ENCODE measurements at regions not wholly inside any gene's neighbourhood (a gene's known extent, or its start where the extent isn't known, plus 50 kb on each side); places are given as distances from the start of the nearest gene placed in this dataset.
"Not testable (repeated sequence)": the region's sequence is repeated elsewhere in the genome, so short reads cannot be mapped to it uniquely, and the experiment has no call there.

DNA sequence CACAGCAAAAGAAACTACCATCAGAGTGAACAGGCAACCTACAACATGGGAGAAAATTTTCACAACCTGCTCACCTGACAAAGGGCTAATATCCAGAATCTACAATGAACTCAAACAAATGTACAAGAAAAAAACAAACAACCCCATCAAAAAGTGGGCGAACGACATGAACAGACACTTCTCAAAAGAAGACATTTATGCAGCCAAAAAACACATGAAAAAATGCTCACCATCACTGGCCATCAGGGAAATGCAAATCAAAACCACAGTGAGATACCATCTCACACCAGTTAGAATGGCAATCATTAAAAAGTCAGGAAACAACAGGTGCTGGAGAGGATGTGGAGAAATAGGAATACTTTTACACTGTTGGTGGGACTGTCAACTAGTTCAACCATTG lies 207.8 kb downstream of the USP6NL start:
- not testable (repeated sequence) for DNase-seq

DNA sequence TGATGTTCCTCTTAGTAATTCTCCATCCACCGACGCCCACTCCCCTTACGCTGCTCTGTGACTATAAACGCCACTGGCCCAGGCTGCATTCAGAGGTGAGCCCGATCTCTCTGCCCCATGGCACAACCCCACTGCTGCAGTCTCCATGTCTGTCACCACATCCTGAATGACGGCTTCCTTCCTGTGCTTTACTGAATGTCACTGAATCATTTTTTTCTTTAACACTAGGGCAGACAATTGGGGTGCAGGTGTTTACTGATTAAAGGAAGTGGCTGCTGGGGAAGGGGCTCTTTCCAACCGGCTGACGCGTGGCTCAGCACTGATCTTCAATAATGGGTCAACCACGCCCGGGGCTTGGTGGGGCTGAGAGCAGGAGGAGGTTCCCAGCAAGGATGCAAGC lies 208.3 kb downstream of the USP6NL start:
- DNase-seq = peak; percentile 62 to 79

DNA sequence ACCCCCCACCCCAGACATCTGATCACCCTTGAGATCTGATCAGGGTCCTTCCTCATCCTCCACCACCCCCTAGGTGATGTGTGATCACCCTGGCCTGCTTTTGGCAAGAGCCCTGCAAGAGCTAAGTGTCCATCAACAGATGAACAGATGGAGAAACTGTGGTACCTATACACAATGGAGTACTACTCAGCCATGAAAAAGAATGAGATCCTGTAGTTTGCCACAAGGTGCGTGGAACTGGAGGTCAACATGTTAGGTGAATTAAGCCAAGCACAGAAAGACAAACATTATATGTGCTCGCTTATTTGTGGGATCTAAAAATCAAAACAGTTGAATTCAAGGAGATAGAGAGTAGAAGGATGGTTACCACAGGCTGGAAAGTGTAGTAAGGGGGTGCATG lies 209.1 kb downstream of the USP6NL start:
- DNase-seq = no peak

DNA sequence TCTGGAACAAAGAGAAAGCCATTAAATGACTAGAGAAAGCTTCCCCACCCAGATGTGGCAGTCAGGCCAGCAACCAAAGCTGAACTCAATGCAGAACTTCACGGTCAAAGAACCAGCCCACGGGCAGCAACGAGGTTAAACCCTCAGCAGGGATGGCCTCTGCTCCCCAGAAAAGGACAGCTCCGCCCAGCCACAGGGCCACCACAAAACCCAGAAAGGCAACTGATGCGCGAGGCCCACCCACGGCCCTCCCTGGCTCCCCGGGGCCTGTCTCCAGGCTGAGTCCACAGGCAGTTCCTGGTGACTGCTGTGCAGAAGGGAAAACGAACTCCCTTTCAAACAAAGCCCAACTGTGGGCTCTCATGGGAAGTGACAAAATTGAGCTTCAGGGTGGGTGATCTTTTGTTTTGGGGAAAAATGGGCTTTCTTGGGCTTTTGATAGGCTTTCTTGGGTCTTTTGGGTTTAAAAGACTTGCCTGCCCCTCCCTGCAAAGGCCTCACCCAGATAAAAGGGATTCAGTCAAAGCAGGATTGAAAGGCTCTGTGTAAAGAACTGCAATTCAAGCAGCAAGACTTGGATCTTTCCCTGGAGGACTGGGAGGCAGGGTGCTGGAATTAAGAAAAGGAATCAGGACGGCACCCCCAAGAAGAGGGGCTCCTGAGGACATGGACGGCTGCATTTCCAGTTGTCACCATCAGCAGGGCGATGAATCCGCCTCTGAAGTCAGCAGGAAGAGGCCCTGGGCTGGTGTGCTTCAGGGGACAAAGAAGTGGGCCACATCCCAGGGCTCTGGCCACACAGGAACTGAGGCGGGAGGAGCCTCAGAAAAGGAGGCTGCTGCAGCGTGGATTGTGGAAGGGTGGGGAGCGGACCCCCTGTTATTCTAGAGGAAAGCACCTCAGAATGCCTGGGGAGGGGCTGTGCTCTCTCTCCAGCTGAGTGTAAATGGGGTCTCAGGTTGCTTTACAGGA lies 209.9 kb downstream of the USP6NL start:
- DNase-seq = peak in 1 of 2 donors; percentile 24

DNA sequence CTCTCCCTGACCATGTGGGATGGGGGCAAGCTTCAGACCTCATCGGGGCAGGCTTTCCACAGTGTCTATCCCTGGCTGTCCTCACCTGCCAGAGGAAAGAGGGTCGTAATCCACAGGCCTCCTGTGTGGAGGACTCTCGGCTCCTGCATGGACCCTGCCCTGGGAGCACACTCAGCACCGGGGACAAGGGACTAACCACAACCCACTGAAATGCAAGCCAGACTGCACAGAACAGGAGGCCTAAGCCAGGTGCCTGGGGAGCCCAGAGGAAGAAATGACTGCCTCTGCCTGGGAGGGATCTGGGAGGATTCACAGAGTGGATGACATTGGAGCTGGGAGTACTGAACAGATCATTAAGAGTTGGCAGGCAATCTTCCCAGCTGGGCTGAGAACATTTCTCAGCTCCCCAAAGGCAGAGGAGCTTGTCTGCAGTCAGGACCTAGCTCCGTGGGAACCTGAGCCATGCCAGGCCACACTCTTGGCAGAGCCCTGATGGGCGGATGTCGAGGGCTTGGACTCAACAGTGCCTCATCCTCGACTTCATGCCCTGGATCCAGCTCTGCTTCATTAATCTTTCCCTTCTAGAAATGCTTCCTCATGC lies 213.4 kb downstream of the USP6NL start:
- DNase-seq = no peak

DNA sequence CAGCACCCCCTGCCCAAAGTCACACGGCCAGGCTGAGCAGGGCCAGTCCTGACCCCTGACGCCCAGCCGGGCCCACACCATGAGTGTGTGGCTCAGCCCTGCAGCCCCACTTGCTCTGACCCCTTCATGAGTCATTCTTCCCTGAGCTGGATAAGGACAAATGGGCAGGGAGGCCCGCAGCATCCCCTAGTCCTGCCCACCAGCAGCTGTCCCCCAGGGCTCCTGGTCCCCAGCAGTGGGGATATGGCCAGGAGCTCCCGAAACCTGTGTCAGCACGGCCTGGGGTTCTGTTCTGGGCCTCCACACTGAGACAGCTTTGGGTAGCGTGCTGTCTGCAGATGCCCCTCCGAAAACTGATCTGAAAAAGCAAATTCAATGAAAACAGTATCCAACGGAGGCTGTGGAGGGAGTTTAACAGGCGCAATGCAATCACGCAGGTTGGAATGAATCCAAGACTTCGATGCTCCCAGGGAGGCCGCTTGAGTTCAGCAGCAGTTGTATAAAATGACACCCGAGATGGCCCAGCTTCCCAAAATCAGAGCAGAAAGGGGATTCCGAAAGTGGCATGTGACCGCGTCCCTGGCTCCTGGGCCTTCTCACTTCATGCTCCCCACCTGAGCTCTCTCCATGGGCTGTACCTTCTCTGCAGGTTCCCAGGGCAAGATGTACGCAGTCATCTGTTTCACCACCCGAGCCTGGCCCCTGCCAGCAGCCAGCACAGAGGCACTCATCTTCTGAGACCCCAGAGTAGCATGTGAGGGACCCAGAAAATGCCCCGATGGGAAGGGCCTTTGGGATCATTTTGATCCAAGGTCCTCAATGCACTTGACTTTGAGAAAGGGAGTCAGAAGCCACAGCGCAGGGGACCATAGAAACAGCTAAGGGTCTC lies 214.1 kb downstream of the USP6NL start:
- DNase-seq = no peak

DNA sequence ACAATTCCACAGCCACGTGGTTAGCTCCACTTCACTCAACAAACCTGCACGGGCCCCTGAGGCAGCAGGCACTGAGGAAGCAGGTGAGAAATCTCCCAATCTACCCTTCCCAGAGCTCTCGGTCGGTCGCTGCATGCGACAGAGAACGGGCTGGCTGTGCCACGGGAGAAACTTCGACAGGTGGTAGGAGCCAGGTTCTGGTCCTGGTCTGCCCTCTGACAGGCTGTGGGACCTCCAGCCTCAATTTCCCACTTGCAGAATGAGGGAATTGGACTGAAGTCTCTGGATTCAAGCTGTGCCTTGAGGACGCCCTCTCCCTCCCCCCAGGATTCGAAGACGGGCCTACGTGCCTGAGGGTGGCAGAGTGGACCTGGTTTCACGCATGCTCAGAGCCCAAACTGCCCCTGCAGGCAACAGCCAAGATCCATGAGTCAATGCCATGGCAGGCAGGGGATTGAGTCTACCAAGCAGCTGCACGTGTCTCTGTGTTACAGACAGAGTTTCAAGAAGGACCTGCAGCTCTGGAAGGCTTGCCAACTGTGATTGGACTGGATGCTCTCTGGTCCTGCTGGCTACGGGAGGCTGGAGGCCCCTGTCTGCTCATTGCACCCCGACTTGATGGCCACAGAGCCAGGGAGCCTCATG lies 215.0 kb downstream of the USP6NL start:
- DNase-seq = no peak

DNA sequence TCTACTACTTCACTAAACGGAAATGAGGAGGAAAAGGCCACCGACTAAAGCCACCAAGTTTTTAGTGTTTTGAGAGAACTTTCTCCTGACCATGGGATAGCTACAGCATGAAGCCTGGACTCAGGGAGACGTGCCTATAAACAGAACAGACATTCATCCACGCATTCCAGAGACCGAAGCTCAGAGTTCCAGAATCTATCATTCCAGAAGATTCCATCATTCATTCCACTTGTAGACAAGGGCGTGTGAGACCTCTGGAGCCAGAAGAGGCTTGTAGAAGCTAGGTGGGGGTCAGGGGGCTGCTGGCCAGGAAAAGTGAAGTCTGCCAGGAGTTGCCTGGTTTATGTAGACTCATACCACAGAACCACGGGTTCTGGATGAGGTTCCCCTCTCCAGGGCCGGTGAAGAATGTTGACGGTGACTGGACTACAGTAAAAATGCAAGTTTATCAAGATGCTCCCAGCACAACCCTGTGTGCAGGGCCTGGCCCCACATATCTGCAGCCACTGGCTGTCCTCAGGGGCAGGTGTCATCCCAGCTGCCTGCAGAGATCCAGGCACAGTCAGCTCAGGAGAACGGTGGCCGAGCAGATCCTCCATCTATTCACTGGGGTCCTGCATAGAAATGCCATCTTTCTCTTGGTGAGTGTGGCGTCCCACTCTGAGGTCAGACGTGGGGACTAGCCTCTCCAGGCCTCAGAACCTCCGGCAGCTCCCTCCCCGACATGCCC lies 215.7 kb downstream of the USP6NL start:
- DNase-seq = no peak

DNA sequence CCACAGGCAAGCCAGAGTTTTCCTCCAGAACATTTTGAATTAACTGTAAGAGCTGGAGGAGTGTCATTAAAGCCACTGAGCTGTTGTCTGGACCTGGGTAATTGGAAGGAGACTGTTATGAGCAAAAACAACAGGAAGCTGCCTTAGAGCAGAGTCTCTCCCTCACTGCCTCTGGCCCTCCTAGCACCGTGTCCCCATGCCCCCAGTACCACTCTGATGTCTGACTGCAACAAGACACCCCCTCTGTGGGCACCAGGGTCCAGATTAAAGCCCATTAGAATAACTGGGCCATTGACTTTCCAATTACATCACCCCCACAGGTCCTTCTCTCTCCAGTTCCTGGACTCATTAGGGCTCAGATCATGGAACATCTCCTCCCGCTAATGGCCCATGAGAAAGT lies 216.3 kb downstream of the USP6NL start:
- DNase-seq = no peak

DNA sequence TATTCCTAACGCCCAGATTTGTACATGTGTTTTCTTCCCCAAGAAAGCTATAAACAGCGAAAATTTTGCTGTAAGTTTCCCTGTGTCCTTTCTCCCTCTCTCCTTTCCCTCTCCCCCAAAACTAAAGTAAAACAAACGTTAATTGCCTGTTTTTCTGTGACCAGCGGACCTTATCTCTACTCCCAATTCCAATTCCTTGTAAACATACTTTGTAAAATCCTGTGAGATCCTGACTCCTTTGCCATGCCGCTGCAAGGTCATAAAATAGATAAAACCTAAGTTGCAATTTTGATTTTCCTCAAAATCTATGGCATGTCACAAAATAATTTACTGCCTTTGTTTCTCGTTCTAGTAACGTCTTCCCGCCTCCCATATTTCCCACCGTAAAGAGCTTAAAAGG lies 217.6 kb downstream of the USP6NL start:
- DNase-seq = no peak

DNA sequence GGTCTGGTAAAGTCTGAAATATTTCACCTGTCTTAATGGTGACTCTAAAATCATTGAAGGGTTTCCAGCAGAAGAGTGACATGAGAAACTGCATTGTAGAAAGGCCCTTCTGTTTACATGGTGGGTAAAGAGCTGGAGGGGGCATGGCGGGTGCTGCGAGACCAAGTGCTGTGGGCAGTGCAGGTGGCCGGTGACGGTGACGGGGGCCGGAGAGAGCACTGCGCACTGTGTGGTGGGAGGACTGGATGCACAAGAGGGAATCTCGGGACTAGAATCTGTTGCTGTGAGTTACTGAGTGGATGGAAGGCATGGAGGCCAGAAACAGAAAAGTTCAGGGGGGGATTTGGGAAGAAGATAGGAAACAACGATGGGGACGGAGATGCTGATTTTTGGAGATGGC lies 218.7 kb downstream of the USP6NL start:
- no peak for DNase-seq

DNA sequence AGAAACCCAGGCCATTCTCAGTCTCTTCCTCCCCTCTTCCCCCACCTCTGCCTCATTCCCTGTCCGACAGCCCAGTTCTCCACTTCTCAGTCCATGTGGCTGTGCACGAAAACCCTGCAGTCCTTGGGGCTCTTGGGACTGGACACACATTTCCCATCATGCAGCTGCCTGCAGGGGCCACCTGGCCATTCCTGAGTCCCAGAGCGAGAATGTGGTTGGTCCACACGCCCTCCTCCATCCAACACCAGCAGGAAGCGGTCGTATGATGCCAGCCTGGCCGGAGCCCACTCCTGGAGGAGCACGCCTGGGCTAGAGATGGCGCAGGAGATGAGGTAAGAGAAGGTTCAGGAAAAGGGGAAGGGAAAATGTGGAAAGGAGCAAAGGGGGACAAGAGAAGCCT lies 222.5 kb downstream of the USP6NL start:
- DNase-seq = no peak

DNA sequence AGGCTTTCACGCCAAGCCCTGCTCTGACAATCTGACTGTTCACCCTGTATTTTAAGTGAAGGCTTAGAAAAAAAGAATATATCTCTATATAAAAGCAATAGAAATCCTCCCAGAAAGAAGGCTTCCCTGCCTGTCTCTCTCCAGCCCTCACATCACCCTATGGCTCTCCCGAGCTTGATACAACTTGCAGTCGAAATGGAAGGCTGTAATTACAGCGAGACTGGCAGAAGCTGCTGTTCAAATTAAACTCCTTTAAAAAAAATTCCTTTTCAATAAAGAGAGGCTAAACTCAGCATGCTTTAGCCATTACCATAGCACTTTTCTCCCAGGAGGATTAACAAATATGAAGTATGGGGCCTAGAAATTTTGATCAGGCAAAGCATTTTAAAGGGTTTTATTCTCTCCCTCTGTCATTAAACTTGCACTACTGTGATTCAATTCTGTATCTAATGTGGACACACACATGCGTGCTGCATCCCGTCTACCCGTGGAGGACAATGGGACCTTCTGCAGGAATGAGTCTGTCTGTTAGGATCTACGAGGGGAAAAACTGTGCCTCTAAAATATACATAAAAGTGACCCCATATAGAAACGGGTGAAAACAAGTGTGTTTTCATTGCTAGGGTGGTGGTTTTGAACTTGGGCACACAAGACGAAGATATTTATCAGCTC lies 223.8 kb downstream of the USP6NL start:
- DNase-seq = no peak

DNA sequence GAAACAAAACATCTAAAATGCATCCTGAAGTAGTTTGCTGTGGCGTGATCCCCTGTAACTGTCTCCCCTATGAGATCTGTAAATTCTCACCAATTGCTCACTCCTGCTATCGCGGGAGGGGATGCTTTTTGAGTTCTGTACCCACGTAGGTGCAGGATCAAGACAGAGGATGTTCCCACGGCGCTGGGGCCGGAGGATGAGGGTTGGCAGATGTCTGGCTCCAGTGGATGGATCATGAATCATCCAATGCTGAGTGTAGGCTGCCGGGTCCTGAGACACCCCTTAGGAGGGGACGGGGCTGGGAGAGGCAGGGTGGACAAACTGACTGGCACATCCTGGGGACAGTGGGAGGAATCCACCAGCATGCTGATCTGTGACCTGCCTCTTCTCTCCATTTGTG lies 224.4 kb downstream of the USP6NL start:
- DNase-seq = no peak
